Kidney (tissue), 13 donors: ENCODE measurements at regions not wholly inside any gene's neighbourhood (a gene's known extent, or its start where the extent isn't known, plus 50 kb on each side); places are given as distances from the start of the nearest gene placed in this dataset.

Source experiments
- DNase-seq, 5 donors: peaks; one replicate each; pipeline ENCODE4 v3.0.0-alpha.2; 2013 to 2020
- FAIRE-seq: peaks from 2 replicates; lab custom pipeline; 2012; peaks lifted over from hg19 to GRCh38; lab: Jason Lieb, UNC
- H3K27ac ChIP-seq, 2 donors: one replicate each; pipeline ENCODE4 v1.7.0; 2013; ENCODE audit warnings: low read depth in 2 of 2, low read length in 2 of 2, inconsistent platforms in 1 of 2
- H3K27me3 ChIP-seq: one replicate; pipeline ENCODE4 v1.7.1; 2013; ENCODE audit warnings: low read length, inconsistent platforms; ENCODE audit not compliant: control insufficient read depth, insufficient read depth
- H3K36me3 ChIP-seq, 3 donors: one replicate each; pipeline versions ENCODE4 v1.7.0 to v1.7.1; 2013; ENCODE audit warnings: low read length in 3 of 3, control low read depth in 1 of 3, inconsistent platforms in 1 of 3; ENCODE audit not compliant: insufficient read depth in 3 of 3, control insufficient read depth in 2 of 3
- H3K4me1 ChIP-seq, 3 donors: one replicate each; pipeline versions ENCODE4 v1.7.0 to v1.7.1; 2013; ENCODE audit warnings: low read length in 3 of 3, inconsistent platforms in 1 of 3, low read depth in 1 of 3; ENCODE audit not compliant: control insufficient read depth in 2 of 3, insufficient read depth in 2 of 3
- H3K4me3 ChIP-seq, 3 donors: one replicate each; pipeline versions ENCODE4 v1.7.0 to v1.8.1; 2013; ENCODE audit warnings: low read length in 3 of 3, control low read depth in 1 of 3, inconsistent platforms in 1 of 3
- H3K9ac ChIP-seq, 3 donors: one replicate each; pipeline versions ENCODE4 v1.7.0 to v1.7.1; 2013; ENCODE audit warnings: low read length in 3 of 3, control low read depth in 1 of 3, inconsistent platforms in 1 of 3
- H3K9me3 ChIP-seq, 3 donors: one replicate each; pipeline versions ENCODE4 v1.7.0 to v1.7.1; 2013; ENCODE audit warnings: low read length in 3 of 3, control low read depth in 1 of 3, inconsistent platforms in 1 of 3; ENCODE audit not compliant: control insufficient read depth in 2 of 3, insufficient read depth in 1 of 3
- CTCF ChIP-seq: IDR thresholded peaks from 3 replicates; pipeline ENCODE4 v1.5.1; 2012; ENCODE audit warnings: mild to moderate bottlenecking, moderate library complexity, borderline replicate concordance; ENCODE audit not compliant: insufficient read depth; ENCODE audit errors: extremely low read depth
- intact Hi-C: fragments of 100-400 bp; cut with DNase I; formaldehyde crosslinking; loops from one replicate; pipeline ENCODE4 v1.11.1; 2022
- donor health status: control.
- donor health status: control.
- donor health status: control.
- donor health status: control.
- donor health status: control.
- donor health status: DM: yes; HTN: yes; CAD: no.
- donor health status: Normal renal cell carcinoma (clear cell type).

GRCh38 chr5:12175914-12176585, 271.8 kb upstream of the CTNND2 start:
- H3K27ac ChIP-seq, result no peak overlapping the region
- DNase-seq, result no peak

GRCh38 chr5:12174734-12175133, 270.5 kb upstream of the CTNND2 start:
- Histone ChIP-seq H3K4me3 (no peak overlapping the region), H3K9me3 (no peaks in the 10 kb centered on the region), H3K4me1 (no peaks in the 10 kb centered on the region), H3K27me3 (no peaks in the 10 kb centered on the region), H3K27ac (no peak overlapping the region), H3K9ac (no peak overlapping the region), H3K36me3 (no peaks in the 10 kb centered on the region)
- FAIRE-seq (no peak), DNase-seq (no peak)
- TF ChIP-seq CTCF, result no peak
- intact Hi-C loops, result no loop called here

More at GRCh38 chr5:12175914-12176585, 271.8 kb upstream of the CTNND2 start:
- FAIRE-seq, result no peak
- H3K9me3 ChIP-seq, result no peaks in the 10 kb centered on the region
- no peak overlapping the region for H3K4me3 ChIP-seq
- no peaks in the 10 kb centered on the region for H3K36me3 ChIP-seq
- intact Hi-C loops, result no loop called here
- H3K4me1 ChIP-seq, result no peaks in the 10 kb centered on the region
- H3K27me3 ChIP-seq, result no peaks in the 10 kb centered on the region
- TF ChIP-seq CTCF, result no peak
- no peak overlapping the region for H3K9ac ChIP-seq

- H3K4me3 ChIP-seq, result no peak overlapping the region
- intact Hi-C loops, result no loop called here
- TF ChIP-seq CTCF, result no peak
- FAIRE-seq, result no peak
- no peak overlapping the region for H3K9ac ChIP-seq
- no peaks in the 10 kb centered on the region for H3K27me3 ChIP-seq
- H3K4me1 ChIP-seq, result no peaks in the 10 kb centered on the region
- H3K36me3 ChIP-seq, result no peaks in the 10 kb centered on the region
- DNase-seq, result no peak
- H3K27ac ChIP-seq, result no peak overlapping the region
- H3K9me3 ChIP-seq, result no peaks in the 10 kb centered on the region
Measured at GRCh38 chr5:12169536-12169935, 265.3 kb upstream of the CTNND2 start.

- Histone ChIP-seq H3K9me3 (no peaks in the 10 kb centered on the region), H3K4me3 (no peak overlapping the region), H3K27ac (no peak overlapping the region), H3K4me1 (no peaks in the 10 kb centered on the region), H3K36me3 (no peaks in the 10 kb centered on the region), H3K9ac (no peak overlapping the region), H3K27me3 (no peaks in the 10 kb centered on the region)
- intact Hi-C loops, result no loop called here
- no peak for TF ChIP-seq CTCF
- DNase-seq, result no peak
- no peak for FAIRE-seq
Measured at GRCh38 chr5:12162863-12163262, 258.6 kb upstream of the CTNND2 start.
